HG03378 (cell line): ENCODE measurements at regions not wholly inside any gene's neighbourhood (a gene's known extent, or its start where the extent isn't known, plus 50 kb on each side); places are given as distances from the start of the nearest gene placed in this dataset.

Experiments
- ATAC-seq: cut with Tn5 transposase; IDR thresholded peaks from one replicate; pipeline ENCODE4 v1.9.1; 2021; ENCODE audit warnings: mild to moderate bottlenecking, moderate library complexity; ENCODE audit not compliant: unreplicated experiment

- ATAC-seq: no peak
These were observed 1848.6 kb upstream of the CELF4 start for GRCh38 chr18:39414009-39414700.

- ATAC-seq: no peak
These were observed 1841.3 kb upstream of the CELF4 start for GRCh38 chr18:39406941-39407340.

GRCh38 chr18:39403121-39403520 lies 1837.5 kb upstream of the CELF4 start:
- no peak for ATAC-seq

- ATAC-seq: no peak
These were observed 1834.1 kb upstream of the CELF4 start for GRCh38 chr18:39399662-39400061.

GRCh38 chr18:39396168-39396567 lies 1830.6 kb upstream of the CELF4 start:
- ATAC-seq: no peak

- ATAC-seq: no peak
These were observed 1824.3 kb upstream of the CELF4 start for GRCh38 chr18:39389800-39390379.

DNA sequence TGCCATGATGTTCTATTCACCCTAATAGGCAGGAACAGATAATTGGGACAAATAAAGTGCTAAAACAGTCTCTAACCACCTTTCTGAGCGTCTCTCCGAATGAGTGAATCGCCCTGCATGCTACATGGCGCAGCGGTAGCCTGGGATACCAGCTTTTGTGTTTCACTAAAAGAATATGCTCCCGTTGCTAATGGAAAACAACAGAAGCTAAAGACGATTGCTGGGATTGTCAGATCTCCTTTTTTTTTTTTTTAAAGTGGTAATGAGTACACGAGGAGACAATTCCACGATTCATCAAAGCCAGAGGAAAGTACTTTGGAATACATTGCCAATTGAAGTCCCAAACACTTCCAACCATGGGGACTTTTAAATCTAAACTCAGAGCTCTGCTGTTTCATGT lies 1815.3 kb upstream of the CELF4 start:
- ATAC-seq: no peak

GRCh38 chr18:39380186-39380725 lies 1814.7 kb upstream of the CELF4 start:
- ATAC-seq: no peak

DNA sequence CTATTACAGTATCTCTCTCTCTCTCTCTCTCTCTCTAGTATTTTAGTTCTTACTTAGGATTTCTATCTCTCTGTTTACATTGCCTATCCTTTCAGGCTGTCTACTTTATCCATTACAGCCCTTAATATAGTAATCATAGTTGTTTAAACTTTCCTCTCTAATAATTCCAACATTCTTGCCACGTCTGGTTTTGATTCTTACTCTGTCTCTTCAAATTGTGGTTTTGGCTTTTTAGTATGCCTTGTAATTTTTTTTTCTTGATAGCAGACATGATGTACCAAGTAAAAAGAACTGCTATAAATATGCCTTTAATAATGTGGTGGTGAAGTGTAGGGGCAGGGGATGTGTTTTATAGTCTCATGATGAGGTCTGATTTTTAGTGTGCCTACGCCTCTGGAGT lies 1809.5 kb upstream of the CELF4 start:
- no peak for ATAC-seq

- no peak for ATAC-seq
These were observed 1806.4 kb upstream of the CELF4 start for GRCh38 chr18:39371996-39372395.

GRCh38 chr18:39366656-39367055 lies 1801.1 kb upstream of the CELF4 start:
- no peak for ATAC-seq

DNA sequence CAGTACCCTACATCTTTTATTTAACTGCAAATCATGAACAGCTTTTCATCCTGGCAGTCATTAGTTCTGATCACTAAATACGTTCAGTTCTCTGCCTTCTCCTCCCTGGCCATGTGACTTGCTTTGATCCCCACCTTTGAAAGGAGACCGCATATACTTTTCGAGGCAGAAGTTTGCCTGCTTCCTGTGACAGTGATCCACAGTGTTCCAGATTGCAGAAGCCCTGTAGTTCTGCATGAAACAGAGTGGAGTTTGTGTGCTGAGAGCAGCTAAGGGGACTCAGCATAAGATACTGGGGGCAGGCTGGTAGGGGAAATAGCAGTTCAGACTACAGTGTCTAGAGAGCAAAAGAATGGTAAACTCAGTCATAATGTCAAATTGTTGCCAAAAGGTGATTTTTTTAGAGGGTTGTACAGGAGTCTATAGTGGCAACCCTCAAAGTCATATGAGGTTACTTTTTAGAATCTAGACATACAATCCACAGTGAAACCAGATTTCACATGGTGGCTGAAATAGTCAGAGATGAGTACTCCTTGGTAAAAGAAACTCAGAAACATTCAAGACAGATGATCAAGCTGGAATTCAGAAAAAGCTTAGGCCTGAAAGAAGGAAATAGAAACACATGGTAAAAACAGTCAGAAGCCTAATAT lies 1800.4 kb upstream of the CELF4 start:
- ATAC-seq: no peak

GRCh38 chr18:39360072-39360471 lies 1794.5 kb upstream of the CELF4 start:
- ATAC-seq: no peak

- ATAC-seq: no peak
These were observed 1794.0 kb upstream of the CELF4 start for GRCh38 chr18:39359636-39360035.

DNA sequence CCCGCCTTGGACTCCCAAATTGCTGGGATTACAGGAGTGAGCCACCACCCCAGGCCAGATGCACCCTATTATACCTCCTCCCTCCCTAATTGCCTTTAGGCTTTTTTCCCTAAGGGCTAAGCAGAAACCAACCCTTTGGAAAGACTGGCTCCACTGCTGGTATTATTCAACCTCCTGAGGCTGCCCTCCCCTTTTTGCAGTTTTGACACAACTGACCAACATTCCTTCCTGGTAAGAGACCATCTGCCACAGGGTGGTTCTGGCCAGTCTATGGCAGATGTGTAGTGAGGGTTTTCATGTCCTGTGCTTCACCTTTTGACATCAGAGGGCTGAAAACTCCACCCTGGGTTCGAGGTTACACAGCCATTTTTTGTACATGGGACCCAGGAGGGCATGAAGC lies 1785.3 kb upstream of the CELF4 start:
- ATAC-seq: no peak

DNA sequence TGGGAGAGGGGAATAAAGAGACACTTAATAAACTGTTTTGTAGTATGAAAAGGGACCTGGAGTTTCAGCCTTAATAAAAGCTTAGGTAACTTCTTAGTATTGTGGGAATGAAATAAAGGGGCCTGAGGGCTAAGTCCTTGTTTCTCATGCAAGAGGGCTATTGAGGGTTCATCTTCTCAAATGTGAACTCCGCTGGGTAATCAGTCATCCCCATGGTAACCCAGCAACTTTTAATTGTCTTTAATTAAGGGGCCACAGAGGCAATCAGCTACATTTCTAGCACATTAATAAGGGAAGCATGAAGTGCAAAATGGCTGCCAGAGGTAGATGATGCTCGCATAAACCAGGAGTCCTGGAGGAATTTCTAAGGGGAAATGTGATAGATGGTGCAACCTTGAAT lies 1784.2 kb upstream of the CELF4 start:
- no peak for ATAC-seq

- no peak for ATAC-seq
These were observed 1783.2 kb upstream of the CELF4 start for GRCh38 chr18:39348757-39349156.

DNA sequence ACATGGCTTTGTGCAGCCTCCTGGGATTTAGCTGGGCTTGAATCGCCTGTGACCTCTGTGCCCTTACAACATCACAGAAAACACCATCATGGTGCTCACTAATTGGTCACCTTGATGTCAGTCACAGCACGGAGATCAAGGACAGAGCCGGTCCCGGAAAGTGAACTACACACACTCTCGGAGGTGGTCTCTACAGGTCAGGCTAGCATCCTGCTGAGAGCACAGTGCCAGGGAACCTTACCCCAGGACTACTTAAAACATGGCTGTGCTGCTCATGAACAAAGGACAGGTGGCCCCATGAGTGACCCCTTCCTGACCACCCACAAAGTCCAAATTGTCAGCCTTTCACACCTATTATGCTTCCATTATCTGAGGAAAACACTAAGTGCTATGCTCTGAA lies 1782.1 kb upstream of the CELF4 start:
- ATAC-seq: no peak

- ATAC-seq: no peak
These were observed 1781.3 kb upstream of the CELF4 start for GRCh38 chr18:39346916-39347315.

DNA sequence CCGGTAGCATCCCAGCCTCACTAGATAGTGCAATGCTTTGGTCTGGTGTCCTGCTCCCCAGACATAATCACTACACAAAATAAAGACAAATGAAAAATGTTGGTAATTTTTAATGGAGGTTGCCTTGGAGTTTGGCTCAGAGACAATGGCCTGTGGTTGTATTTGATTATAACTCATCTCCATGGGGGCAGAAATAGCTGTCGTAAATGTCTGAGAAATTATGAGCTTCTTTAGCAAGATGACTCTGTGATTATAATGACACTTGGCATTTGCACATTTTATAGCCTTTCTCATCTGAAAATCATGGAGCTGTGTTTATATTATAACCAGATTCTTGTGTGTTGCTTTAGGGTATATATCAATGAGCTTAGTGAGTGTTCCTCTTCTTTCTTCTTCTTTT lies 1779.7 kb upstream of the CELF4 start:
- no peak for ATAC-seq

DNA sequence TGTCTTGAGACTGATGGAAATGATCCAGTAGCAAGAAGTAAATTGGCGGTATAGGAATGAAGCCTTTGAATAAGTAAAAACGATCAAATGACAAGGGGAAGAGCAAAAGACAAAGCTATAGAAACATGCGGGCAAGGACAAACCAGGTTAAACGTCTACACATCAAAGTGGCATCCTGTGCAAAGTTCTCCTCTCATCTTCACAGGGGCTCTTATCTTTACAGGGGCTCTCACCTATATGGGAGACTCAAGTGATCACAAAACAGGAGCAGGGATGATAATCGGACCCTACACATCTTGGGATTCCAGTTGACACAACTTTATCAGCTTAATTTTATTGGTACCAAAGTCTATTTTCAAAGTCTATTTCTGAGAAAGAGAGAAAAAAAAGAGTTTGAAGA lies 1778.9 kb upstream of the CELF4 start:
- no peak for ATAC-seq

GRCh38 chr18:39341129-39341528 lies 1775.5 kb upstream of the CELF4 start:
- no peak for ATAC-seq
